HG03571 (cell line): ENCODE measurements at regions not wholly inside any gene's neighbourhood (a gene's known extent, or its start where the extent isn't known, plus 50 kb on each side); places are given as distances from the start of the nearest gene placed in this dataset.

Experiments
- ATAC-seq: cut with Tn5 transposase; IDR thresholded peaks from one replicate; pipeline ENCODE4 v1.9.1; 2021; ENCODE audit not compliant: unreplicated experiment

- no peak for ATAC-seq
Measured at GRCh38 chr6:16857969-16858592, 96.8 kb upstream of the ATXN1 start.

- ATAC-seq = no peak
Measured at GRCh38 chr6:16855460-16855859, 94.2 kb upstream of the ATXN1 start.

GRCh38 chr6:16854986-16855385, 93.7 kb upstream of the ATXN1 start:
- ATAC-seq = peak; percentile 85

- ATAC-seq = no peak
Measured at GRCh38 chr6:16852671-16853070, 91.4 kb upstream of the ATXN1 start.

- no peak for ATAC-seq
Measured at GRCh38 chr6:16851758-16852157, 90.5 kb upstream of the ATXN1 start.

- no peak for ATAC-seq
Measured at GRCh38 chr6:16851044-16851540, 89.8 kb upstream of the ATXN1 start.

GRCh38 chr6:16850681-16851026, 89.4 kb upstream of the ATXN1 start:
- no peak for ATAC-seq

- no peak for ATAC-seq
Measured at GRCh38 chr6:16849988-16850680, 88.9 kb upstream of the ATXN1 start.

GRCh38 chr6:16849280-16849987, 88.2 kb upstream of the ATXN1 start:
- no peak for ATAC-seq

- ATAC-seq = no peak
Measured at GRCh38 chr6:16846399-16846778, 85.1 kb upstream of the ATXN1 start.

GRCh38 chr6:16844183-16844582, 82.9 kb upstream of the ATXN1 start:
- ATAC-seq = no peak

- no peak for ATAC-seq
Measured at GRCh38 chr6:16842676-16843075, 81.4 kb upstream of the ATXN1 start.

GRCh38 chr6:16841241-16841640, 80.0 kb upstream of the ATXN1 start:
- no peak for ATAC-seq

- ATAC-seq = no peak
Measured at GRCh38 chr6:16840725-16841124, 79.5 kb upstream of the ATXN1 start.

- ATAC-seq = no peak
Measured at GRCh38 chr6:16840291-16840690, 79.0 kb upstream of the ATXN1 start.

- no peak for ATAC-seq
Measured at GRCh38 chr6:16839631-16840179, 78.4 kb upstream of the ATXN1 start.

- no peak for ATAC-seq
Measured at GRCh38 chr6:16837217-16837972, 76.1 kb upstream of the ATXN1 start.

- peak; percentile 77 for ATAC-seq
Measured at GRCh38 chr6:16836144-16836981, 75.1 kb upstream of the ATXN1 start.

- no peak for ATAC-seq
Measured at GRCh38 chr6:16834242-16834641, 73.0 kb upstream of the ATXN1 start.

- no peak for ATAC-seq
Measured at GRCh38 chr6:16832721-16833120, 71.5 kb upstream of the ATXN1 start.
